ENCODE measurements at regions not wholly inside any gene's neighbourhood (a gene's known extent, or its start where the extent isn't known, plus 50 kb on each side); places are given as distances from the start of the nearest gene placed in this dataset.

DNA sequence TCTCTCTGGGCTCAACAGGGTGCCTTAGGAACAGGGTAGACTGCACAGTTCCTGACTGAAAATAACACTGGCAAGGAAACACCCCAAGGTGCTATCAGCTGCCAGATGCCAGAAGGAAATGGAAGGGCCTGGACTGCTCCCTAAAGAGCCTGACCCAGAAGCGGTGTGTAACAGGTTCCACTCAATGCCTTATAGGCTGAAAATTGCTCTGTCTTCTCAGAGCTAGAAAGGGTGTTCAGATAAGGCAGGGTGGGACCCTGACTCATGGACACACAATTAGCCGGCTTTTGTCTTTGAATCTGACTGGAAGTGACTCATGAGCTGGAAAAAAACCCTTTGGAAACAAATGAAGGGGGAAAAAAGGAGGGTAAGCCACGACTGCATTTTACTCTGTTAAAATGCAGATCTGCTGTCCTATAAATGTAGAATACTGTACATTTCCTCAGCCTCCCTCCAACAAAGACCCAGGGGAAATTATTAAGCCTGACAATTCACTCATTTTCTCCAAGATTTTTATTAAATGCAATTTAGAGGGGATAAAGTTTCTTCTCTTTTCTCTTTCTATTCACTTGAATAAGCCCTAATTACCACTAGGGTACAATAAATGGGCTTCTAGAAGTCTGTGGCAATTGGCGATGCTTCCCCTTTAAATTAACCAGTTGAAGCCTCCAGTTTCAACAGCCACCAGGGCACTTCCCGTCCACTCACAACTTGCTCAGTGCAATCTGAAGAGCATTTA is 160.2 kb upstream of the TBL1XR1 start:
- no peak for TF ChIP-seq CTCF (IDR thresholded peaks at IDR 0.05; ENCODE audit: unreplicated experiment in 3 of 3)
- no peaks in the 10 kb centered on the region for H3K9me3 Mint-ChIP-seq
- H3K4me1 Mint-ChIP-seq, result peaks cover 79% of the 10 kb centered on the region
- H3K4me3 Mint-ChIP-seq, result peak overlapping the region; percentile 62 to 78 (median 71)
- peak overlapping the region; percentile 96 to 98 (median 97) for H3K27ac Mint-ChIP-seq
- no peaks in the 10 kb centered on the region for H3K27me3 Mint-ChIP-seq (ENCODE audit: low read depth)
- H3K36me3 Mint-ChIP-seq (ENCODE audit: low read depth), result no peaks in the 10 kb centered on the region

DNA sequence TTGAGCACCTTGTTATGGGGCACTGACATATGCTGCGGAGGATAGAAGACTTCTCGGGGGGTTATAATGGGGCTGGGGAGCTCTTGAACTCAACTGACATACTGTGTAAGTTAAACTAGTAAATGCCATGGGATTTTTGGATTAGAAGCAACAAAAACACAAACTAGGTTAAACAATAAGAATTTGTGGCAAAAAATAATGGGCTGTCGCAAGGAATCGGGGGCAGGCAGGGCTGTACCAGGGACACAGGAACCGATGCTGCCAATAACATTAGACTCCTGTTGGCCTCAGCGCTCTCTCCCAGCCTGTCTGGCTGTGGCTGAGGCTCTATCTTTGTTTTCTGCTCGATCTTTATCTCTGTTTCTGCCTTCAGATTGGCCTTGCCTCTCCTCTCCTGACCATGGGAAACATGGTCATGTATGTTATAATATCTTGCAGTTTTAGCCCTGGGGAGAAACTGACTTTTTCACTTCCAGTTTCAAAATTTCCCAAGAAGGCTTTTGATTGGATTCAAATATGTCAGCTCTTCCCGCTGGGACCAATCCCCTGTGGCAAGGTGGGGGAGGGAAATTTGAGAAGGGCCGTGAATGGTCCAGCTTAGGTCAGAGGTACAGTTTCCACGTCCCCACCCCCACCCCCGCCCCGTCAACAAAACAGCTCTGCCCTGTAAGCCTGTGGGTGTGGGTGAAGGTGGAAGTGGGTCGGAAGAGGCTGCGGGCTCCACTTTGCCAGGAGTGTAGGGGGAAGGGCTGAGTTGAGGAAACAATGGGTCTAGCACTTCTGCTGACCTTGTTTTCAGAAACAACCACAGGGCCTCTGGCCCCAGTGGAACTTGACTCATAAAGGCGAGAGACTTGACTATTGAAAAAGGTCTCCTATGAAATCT is 161.1 kb upstream of the TBL1XR1 start:
- peak overlapping the region; percentile 96 to 98 (median 97) for H3K27ac Mint-ChIP-seq
- TF ChIP-seq CTCF (IDR thresholded peaks at IDR 0.05; ENCODE audit: unreplicated experiment in 3 of 3), result no peak
- H3K36me3 Mint-ChIP-seq (ENCODE audit: low read depth), result no peaks in the 10 kb centered on the region
- no peaks in the 10 kb centered on the region for H3K27me3 Mint-ChIP-seq (ENCODE audit: low read depth)
- H3K9me3 Mint-ChIP-seq, result no peaks in the 10 kb centered on the region
- peaks cover 79% of the 10 kb centered on the region for H3K4me1 Mint-ChIP-seq
- H3K4me3 Mint-ChIP-seq, result peak overlapping the region; percentile 62 to 78 (median 71)

DNA sequence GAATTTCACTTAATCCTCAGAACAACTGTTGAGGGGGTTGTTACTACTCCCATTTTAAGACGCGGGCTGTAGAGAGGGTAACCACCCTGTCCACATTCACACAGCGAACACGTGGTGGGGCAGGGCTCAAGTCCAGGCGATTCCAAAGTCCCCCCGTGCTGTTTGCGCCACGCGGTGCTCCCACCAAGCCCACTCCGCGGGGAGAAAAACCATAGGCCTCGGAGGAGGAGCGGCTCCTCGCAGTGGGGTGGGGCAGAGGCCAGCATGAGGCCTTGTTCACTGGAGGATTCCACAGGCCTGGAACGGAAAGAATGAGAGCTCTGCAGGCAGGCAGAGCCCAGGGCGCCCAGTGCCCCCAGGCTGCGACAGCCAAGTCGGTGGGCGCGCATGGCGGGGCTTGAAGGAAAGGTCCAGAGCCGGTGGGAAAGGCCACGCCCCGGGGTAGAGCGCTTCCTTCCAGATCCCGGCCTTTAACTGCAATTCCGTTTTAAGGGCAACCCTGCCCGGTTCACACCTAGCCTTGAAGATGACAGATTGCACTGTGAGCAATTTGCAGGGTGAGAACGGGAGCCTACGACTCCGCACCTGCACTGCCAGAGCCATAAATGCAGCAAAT is 161.8 kb upstream of the TBL1XR1 start:
- peak overlapping the region; percentile 96 to 98 (median 97) for H3K27ac Mint-ChIP-seq
- H3K4me1 Mint-ChIP-seq, result peaks cover 78% of the 10 kb centered on the region
- no peak for TF ChIP-seq CTCF (IDR thresholded peaks at IDR 0.05; ENCODE audit: unreplicated experiment in 3 of 3)
- no peaks in the 10 kb centered on the region for H3K36me3 Mint-ChIP-seq (ENCODE audit: low read depth)
- H3K9me3 Mint-ChIP-seq, result no peaks in the 10 kb centered on the region
- no peaks in the 10 kb centered on the region for H3K27me3 Mint-ChIP-seq (ENCODE audit: low read depth)
- peak overlapping the region; percentile 62 to 78 (median 71) for H3K4me3 Mint-ChIP-seq

DNA sequence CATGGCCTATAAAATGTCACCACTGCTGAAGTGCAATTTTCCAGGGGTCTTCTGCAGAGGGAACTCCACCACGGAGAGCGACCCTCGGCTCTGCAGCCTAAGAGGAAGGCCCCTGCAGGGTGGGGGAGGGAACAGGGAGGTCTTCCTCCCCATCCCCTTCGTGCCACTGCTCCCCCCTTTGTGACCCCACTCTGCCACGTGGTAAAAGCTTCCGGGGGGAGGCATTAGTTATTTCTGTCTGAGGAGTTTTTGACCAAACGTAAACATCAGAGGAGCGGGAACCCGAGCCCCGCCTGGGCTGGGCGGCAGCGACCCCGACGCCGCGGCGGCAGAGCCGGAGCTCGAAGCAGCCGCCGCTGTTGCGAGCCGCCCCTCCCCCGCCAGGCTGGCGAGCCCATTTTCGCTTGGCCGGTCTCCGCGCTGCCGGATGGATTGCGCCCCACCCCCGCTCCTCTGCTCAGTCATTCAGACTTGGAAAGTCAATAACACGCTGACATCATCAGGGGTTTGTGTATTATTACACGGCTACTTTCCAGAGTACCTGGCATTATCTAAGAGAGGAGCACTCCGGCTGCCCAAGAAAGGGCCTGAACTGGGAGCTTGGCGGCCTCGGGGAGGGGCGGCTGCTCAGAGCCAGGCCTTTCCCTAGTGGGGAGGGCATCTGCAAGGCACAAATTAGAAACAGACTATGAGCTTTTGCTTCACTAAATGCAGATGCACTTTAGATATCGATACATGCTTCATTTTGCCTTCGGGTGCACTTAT is 162.5 kb upstream of the TBL1XR1 start:
- Mint-ChIP-seq H3K9me3 (no peaks in the 10 kb centered on the region), H3K36me3 (ENCODE audit: low read depth) (no peaks in the 10 kb centered on the region), H3K27me3 (ENCODE audit: low read depth) (no peaks in the 10 kb centered on the region), H3K4me3 (peak overlapping the region; percentile 71 to 78 (median 74)), H3K27ac (peak overlapping the region; percentile 96 to 98 (median 97)), H3K4me1 (peaks cover 84% of the 10 kb centered on the region)
- TF ChIP-seq CTCF (IDR thresholded peaks at IDR 0.05; ENCODE audit: unreplicated experiment in 3 of 3), result no peak

- Mint-ChIP-seq H3K36me3 (ENCODE audit: low read depth) (no peaks in the 10 kb centered on the region), H3K4me3 (peak overlapping the region; percentile 48 to 78 (median 74)), H3K9me3 (no peaks in the 10 kb centered on the region), H3K27me3 (ENCODE audit: low read depth) (no peaks in the 10 kb centered on the region), H3K4me1 (peaks cover 80% of the 10 kb centered on the region), H3K27ac (peak overlapping the region; percentile 96 to 98 (median 97))
- no peak for TF ChIP-seq CTCF (IDR thresholded peaks at IDR 0.05; ENCODE audit: unreplicated experiment in 3 of 3)
These were observed 164.0 kb upstream of the TBL1XR1 start for GRCh38 chr3:177361081-177361938.

All from nephron (organoid).